T-helper 1 cell treated with Interleukin-12 subunit alpha and Interleukin-12 subunit beta and Interleukin-4 antibody, amounts not matched to agents 30 ng/mL and 1 ng/mL, for 36 hours (primary cell): ENCODE measurements at regions not wholly inside any gene's neighbourhood (a gene's known extent, or its start where the extent isn't known, plus 50 kb on each side); places are given as distances from the start of the nearest gene placed in this dataset.

Experiments used
- intact Hi-C: fragments of 100-400 bp; cut with micrococcal nuclease; formaldehyde crosslinking; loops from one replicate; pipeline ENCODE4 v1.15.1; 2024

DNA sequence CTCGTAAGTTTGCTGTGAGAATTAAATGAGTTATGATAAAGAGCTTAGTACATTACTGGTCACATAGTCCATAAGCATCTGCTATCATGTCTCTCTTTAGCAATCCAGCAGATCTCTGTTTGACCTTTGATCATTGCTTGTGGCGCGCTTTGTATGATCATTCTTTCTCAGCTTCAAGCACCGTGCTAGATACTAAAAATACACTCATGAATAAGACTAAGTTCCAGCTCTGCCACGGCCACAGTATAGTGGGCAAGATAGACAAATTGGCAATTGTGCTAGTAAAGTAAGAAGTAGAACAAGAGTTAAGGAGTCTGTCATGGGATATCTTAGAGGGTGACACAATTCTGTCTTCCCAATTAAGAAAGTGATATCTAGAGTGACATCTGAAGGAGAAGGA lies 75.2 kb upstream of the ADGRF1 start:
- intact Hi-C loops: no loop called here

DNA sequence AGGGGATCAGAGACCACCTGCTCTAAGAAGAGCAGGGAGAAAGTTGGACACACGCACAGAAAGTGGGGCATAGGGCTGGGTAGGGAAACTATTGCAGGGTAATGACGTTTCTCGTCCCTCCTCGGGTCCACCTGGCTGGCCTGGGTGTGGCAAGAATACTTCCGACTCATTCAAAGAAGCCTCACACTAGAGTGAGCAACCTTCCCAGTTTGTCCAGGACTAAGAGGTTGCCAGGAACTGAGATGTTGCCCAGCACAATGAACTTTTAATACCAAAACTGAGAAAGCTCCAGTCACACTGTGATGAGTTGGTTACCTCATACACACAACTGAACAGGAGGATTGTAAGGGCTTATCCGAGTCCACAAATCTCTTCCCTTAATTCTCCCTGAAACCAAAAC lies 74.5 kb upstream of the ADGRF1 start:
- intact Hi-C loops: no loop called here

DNA sequence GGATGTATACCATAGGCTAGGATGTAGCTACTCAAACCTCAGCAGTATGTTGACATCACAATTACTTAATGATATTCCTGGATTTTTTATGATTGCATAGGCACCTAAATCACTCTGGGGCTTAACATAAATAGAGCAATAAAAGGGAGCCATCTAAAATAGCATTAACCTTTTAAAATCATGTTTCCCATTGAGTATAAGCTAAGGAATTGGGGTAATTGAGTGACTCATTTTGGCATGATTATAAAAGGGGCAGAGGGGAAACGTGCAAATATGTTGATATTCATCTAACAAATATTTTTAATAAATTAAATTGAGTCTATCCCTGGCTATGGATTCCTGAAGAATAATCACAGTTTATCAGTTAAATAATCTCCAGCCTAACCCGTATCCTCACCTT lies 74.0 kb upstream of the ADGRF1 start:
- intact Hi-C loops: no loop called here

DNA sequence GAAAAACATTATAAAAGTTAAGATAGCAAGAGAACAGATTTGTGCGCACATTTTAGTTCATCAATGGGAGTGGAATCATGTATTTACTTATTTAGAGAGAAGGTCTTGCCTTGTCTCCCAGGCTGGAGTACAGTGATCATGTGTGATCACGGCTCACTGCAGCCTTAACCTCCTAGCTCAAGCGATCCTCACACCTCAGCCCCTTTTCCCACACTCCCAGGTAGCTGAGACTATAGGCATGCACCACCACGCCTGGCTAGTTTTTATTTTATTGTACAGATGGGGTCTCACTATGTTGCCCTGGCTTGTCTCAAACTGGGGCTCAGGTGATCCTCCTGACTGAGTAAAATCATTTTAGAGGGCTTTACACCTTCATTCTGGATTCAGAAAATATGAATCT lies 72.3 kb upstream of the ADGRF1 start:
- intact Hi-C loops: no loop called here

DNA sequence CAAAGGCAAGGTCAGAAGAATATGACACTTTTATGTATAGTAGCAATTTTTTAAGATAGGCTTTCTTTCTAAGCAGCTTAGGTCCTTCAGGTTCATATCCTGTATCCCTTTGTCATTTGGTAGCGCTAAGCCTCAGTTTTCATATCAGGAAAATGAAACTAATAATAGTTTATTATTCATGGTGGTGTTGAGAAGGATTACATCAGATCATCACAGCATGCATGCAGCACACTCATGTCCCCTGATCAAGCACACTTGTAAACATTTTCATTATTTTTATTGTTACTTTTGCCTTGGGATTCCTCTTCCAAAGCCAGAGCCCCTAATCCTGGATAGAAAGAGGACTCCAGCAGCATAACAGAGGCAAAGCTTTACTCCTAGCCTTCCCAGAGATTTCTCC lies 70.2 kb upstream of the ADGRF1 start:
- intact Hi-C loops: no loop called here

DNA sequence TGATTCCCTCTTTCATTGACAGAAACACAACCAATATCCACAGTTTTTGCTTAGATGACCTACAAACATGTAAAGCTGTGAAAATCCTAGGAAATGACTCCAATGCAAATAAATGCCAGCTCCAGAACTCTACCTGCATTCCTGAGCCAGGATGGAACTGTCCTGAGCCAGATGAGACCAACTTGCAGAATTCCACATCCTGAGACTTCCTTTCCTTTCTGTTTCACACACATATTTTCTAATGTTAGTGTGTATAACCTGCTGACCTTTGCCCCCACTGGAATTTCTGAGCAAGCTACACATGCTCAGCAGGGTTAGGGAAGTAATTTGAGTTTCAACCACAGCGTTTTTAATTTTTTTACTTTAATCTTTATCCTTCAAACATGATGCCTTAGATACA lies 69.6 kb upstream of the ADGRF1 start:
- intact Hi-C loops: no loop called here

DNA sequence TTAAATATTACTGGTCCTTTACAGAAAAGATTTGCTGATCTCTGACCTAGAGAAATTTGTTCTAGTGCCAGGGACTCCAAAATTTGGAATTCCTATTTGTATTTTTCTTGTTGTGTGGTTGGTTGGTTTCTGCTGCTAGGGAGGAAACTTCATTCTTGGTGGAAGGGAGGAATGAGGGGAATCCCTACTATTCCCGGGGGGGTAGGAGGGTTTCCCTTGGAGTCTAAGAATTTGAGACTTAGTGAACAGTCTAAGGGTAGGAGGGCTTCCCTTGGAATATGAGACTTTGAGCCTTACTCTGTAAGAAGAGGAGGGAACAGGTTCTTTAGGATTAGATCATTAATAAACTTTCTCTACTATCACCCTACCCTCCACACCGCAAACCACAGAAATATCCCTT lies 67.1 kb upstream of the ADGRF1 start:
- intact Hi-C loops: no loop called here

DNA sequence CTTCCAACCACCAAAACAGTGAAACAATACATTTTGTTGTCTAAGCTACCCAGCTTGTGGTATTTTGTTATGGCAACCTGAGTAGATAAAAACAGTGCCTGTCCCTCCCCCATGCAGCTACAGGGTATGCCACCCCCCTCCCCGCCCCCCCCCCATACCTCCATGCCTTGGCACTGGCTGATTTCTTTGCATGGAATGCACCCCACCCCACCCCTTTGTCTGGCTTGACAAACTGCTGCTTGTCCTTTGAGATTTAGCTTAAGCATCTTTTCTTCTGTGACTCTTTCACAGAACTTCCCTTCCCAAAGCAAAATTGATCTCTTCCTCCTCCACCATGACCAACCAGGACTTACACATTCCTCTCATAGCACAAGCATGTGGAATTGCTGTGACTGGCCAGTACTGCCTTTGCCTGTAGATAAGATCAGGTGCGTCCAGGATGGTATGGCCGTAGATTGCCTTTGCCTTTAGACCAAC lies 64.6 kb upstream of the ADGRF1 start:
- intact Hi-C loops: no loop called here

DNA sequence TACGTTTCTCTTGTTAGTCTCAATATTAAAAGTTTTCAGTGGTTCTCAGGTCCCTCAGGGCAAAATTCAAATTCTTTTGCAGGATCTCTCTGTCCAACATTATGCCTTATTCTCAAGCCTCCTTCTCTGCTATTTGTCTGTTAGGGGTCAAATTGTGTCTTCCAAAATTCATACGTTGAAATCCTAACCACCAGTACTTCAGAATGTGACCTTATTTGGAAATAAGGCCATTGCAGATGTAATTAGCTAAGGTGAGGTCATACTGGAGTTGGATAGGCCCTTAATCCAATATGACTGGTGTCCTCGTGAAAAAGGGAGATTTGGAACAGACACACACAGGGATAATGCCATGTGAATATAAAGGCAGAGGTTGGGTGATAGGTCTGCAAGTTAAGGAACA lies 64.1 kb upstream of the ADGRF1 start:
- intact Hi-C loops: no loop called here

DNA sequence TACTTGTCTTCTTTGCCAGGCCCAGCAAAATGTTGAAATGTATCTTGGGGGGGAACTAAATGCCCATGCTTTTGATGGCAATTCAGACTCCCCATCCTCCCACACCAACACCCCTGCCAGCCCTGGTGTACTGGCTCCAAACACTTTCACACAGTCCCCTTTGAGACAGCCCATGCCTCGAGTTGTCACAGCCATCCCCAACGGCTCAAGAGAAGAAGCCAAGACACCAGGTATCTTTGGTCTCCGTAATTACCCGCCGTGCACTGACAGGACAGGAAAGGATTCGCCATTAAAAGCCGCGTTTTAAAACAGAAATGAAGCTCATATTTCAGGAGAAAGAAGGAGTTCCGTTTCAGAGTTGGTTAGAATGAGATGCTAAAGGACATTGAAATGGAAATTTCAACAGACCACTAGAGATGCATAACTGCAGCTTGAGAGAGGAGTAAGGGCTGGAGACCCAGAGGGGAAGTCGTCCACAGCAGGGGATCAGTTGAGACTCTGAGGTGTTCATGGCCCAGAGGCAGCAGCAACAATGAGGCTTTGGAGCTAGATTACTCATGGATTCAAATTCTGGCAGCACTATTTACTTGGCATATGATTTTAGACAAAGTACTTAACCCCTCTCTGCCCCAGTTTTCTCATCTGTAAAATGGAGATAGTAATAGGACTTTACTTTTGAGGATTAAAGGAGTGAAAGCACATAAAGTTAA lies 63.5 kb upstream of the ADGRF1 start:
- intact Hi-C loops: no loop called here

DNA sequence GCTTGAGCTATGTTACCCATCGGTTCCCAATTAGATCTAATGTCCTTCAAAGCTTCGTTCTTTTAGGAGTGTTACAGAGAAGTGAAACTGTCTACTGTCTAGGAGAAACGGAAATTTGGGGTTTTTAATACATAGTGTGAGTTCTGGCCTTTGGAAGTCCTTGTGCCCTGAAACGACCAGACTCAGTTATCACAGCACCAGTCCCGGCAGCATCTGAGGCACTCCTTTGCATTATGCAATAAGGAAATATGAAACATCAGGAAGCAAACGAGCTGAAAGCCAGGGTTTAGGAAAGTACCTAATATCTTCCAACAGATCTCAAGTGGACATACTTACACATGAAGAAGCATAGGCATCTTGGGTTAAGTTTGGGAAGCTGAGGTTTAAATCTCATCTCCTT lies 61.8 kb upstream of the ADGRF1 start:
- intact Hi-C loops: no loop called here

DNA sequence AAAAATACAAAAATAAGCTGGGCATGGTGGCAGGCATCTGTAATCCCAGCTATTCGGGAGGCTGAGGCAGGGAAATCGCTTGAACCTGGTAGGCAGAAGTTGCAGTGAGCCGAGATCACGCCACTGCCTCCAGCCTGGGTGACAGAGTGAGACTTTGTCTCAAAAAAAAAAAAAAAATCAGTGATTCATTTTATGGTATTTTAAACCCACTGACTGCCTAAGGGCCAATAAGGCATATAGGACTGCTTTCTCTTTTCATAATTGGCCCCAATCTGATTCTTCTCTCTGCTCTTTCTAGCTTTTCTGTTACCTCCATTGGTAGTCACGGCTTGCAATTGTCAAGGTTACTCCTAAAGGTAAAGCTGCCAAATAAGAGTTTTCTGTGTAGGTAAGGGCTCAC lies 60.2 kb upstream of the ADGRF1 start:
- intact Hi-C loops: no loop called here

DNA sequence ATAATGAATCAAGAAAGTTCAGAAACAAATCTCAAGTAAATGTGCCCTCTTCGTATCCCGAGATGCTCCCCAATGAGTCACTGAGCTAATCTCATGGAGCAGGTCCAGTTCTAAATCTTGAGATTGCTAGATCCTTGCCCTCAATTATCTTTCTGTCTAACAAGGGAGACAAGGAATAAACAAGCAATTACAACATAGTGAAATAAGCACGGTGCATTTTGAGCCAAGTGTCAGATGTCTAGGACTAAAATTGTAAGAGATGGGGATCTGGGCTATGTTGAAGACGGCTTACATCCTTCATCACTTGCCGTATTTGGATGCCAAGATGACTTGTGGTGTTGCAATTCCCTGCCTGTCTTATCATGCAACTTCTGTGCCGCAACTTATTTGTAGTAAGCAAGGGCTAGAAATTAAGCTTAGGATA lies 56.5 kb upstream of the ADGRF1 start:
- intact Hi-C loops: no loop called here

DNA sequence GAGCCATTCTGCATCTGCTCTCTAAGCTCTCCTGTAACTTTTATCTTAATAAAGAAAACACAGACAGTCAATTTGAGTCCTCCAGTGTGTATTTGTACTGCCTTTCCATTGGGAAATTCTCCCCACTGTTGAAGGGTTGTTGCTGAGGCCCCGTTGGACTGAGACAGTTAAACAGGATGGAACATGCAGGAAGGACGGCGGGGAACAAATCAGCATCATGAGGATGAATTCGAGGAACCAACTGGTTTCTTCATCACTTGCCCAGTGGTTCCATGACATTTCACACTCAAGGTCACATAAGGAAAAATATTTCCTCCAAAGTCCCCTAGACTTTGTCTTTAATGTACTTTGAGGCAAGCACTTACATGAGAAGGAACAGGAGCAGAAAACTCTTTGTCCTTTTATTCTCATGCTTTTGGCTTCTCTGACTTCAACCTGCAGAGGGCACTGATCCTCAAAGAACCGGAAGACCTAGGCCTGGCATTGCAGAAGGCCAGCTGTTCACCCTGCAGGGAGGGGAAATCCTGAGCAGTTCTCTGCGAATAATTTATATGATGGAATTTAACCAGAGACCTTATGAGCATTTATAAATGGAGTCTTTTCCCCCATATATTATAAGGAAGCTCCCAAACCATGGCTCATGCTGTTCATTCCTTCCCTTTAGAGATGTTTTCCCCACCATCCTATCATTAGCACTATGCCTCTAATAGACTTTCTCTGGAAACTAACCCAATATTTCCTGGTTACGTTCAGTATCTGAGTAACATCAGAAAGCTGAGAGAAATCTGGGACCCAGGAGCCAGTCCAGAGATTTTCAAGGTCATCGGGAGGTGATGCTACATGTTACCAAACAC lies 55.2 kb upstream of the ADGRF1 start:
- intact Hi-C loops: loop anchor here (1.0 kb wide), 1 partner anchor 213 kb away; no protein-coding TSS in a partner anchor

DNA sequence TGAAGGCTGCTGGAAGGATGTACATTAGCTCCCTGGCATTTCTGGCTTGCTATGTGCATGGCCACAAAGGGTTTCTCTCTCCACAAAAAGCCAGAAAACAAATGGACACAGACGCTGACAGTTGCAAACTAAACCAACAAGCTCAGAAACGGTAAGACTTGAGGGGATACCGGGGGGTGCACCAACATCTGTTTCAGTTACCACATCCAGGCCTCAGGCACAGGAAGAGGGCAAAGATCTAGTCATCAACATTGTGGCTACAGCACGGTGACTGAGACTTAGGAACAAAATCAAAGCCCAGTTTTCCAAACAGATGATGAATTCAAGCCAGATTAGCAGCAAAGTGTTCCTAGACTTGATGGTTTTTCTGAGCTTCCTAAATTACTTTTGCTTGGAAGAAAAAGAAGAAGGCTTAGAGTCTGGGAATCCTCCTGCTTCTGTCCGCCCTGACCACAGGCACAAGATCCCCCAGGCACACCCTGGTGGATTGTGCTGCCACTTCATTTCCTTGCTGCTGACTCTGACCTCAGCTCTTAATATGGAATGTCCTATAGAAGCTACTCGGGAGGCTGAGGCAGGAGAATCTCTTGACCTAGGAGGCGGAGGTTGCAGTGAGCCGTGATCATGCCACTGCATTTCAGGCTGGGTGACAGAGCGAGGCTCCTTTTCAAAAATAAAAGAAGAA lies 54.2 kb upstream of the ADGRF1 start:
- intact Hi-C loops: no loop called here

DNA sequence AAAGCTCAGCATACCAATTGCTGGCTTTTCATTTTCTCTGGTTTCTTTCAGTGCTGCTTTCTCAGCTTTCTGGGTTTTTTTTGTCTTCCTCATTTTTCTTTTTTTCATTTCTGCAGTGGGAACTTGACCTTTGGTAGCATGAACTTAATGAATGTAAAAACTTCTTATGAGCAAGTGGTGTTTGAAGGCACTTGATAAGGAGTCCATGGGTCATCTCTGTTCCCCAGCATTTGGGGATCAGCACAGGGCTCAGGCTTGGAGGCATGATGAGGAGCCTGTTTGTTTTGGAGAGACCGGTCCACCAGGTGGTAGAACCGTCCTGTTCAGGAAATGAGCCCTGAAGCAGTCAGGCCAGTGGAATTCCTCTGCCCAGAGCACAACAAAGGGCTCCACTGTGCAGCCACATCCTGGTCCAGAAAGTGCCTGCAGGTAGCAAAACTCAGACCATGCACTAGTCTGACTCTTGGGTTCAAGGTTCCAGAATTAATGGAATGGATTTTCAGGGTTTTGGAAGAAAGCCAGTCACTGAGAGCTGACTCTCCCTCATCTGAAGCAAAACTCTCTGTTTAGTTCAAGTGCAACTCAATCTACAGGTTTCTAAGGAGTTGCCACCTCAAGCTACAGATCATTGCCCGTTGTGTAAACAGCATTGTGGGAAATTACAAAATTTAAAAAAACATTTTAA lies 52.3 kb upstream of the ADGRF1 start:
- intact Hi-C loops: no loop called here

DNA sequence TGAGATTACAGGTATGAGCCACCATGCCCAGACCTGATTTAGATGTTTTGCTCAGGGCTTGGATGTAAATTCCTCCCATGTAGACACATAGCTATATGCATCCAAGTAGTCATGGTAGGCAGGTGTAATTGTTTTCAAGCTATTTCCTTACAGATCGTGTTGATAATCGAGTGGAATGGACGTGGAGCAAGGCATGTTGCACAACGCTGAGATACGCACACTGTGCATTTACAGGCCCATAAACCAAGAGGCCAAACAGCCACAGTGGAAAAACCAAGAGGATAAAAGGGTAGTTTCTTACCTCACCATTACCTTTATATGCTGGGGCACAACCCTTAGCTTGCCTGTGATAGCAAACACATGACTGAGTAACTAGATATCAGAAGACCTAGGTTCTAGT lies 51.0 kb upstream of the ADGRF1 start:
- intact Hi-C loops: no loop called here

DNA sequence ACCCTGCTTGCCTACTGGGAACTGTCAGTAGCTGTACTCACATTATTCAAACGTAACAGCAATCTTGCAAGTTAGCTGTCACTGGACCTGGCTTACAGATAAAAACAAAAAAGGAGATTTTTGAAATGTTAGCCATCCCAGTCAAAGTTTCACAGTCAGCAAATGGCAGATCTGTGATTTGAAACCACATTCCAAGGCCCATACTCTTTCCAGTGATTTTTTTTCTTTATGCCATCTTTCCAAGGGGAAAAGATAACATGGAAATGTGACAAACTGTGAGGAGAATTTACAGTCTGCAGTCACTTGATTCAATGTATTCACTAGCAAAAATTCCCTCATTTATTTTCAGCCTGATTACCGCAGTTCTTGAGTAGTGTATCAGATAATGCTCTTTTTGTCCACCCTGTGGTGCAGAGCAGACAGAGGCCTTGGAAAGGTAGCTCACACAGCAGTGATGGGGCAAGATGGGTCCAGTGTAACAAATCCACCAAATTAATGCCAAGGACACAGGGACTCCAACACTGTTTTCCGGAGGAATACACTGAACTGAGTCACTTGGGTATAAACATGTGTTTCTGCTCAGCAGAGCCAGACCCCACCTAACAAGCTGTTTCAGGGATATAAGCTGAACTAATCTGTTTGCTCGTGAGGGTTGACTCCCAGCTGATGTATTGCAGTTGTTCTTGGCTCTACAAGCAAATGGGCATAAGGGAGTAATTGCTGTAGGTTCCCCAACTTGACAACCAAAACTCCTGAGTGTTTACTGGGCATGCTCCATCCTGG lies 49.9 kb upstream of the ADGRF1 start:
- intact Hi-C loops: no loop called here
